OCI-LY7 (cell line): ENCODE measurements at regions not wholly inside any gene's neighbourhood (a gene's known extent, or its start where the extent isn't known, plus 50 kb on each side); places are given as distances from the start of the nearest gene placed in this dataset.

Experiments
- BruUV-seq: library from RNA; stranded (reverse); fragments of 400-500 nt; replicated peaks from 2 replicates; lab custom pipeline; 2021; lab: Mats Ljungman, UMichigan
- CTCF ChIA-PET: fragments of 300-600 bp; sonication (Branson Sonifier 250); formaldehyde crosslinking; loops from one replicate; lab custom pipeline; 2022; ENCODE audit warnings: antibody characterized with exemption; ENCODE audit not compliant: unreplicated experiment; lab: Charles Lee
- POLR2A ChIA-PET: fragments of 300-600 bp; sonication (Branson Sonifier 250); formaldehyde crosslinking; loops from one replicate; lab custom pipeline; 2022; ENCODE audit warnings: antibody characterized with exemption; lab: Charles Lee
- DNase-seq: peaks from one replicate; pipeline ENCODE4 v3.0.0-alpha.2; 2015; ENCODE audit warnings: low spot score
- H2AFZ ChIP-seq: fragments of 200-600 bp; sonication (generic), shearing (Covaris generic); 2 replicates; pipeline ENCODE4 v1.6.1; 2014; ENCODE audit warnings: mild to moderate bottlenecking, antibody characterized with exemption, low read length, moderate library complexity
- H3K27ac ChIP-seq: fragments of 200-600 bp; sonication (generic); 2 replicates; pipeline ENCODE4 v1.5.1; 2014; ENCODE audit warnings: mixed run types, low read depth, mild to moderate bottlenecking, moderate library complexity, low read length, inconsistent platforms; ENCODE audit not compliant: poor library complexity, severe bottlenecking
- H3K36me3 ChIP-seq: fragments of 200-600 bp; sonication (generic); 2 replicates; pipeline ENCODE4 v1.6.1; 2014; ENCODE audit warnings: mild to moderate bottlenecking, antibody characterized with exemption, low read length, moderate library complexity, mixed read lengths; ENCODE audit not compliant: insufficient read depth
- H3K4me1 ChIP-seq: fragments of 200-600 bp; sonication (generic); 2 replicates; pipeline ENCODE4 v1.5.1; 2014; ENCODE audit warnings: mild to moderate bottlenecking, low read length; ENCODE audit not compliant: insufficient read depth, poor library complexity, severe bottlenecking
- H3K4me2 ChIP-seq: fragments of 200-600 bp; sonication (generic); 2 replicates; pipeline ENCODE4 v1.6.1; 2014; ENCODE audit warnings: mild to moderate bottlenecking, low read length
- H3K4me3 ChIP-seq: fragments of 200-600 bp; sonication (generic); 2 replicates; pipeline ENCODE4 v1.5.1; 2014; ENCODE audit warnings: mild to moderate bottlenecking, low read depth, low read length; ENCODE audit not compliant: poor library complexity, severe bottlenecking
- H3K79me2 ChIP-seq: fragments of 200-600 bp; sonication (generic); 2 replicates; pipeline ENCODE4 v1.6.1; 2016; ENCODE audit warnings: low read depth, mild to moderate bottlenecking, low read length, moderate library complexity, mixed read lengths; ENCODE audit not compliant: insufficient read depth
- H3K9me2 ChIP-seq: fragments of 200-600 bp; sonication (generic); 2 replicates; pipeline ENCODE4 v1.6.1; 2016; ENCODE audit warnings: mild to moderate bottlenecking, low read length, mixed read lengths; ENCODE audit not compliant: insufficient read depth
- H3K9me3 ChIP-seq: fragments of 200-600 bp; sonication (generic); 2 replicates; pipeline ENCODE4 v1.6.1; 2014; ENCODE audit warnings: mild to moderate bottlenecking, mixed run types, low read length, mixed read lengths
- H4K20me1 ChIP-seq: fragments of 200-600 bp; sonication (generic); 2 replicates; pipeline ENCODE4 v1.6.1; 2014; ENCODE audit warnings: mild to moderate bottlenecking, antibody characterized with exemption, low read length, moderate library complexity, mixed read lengths; ENCODE audit not compliant: insufficient read depth
- CTCF ChIP-seq: fragments of 200-600 bp; sonication (generic); conservative IDR thresholded peaks from 2 replicates; pipeline ENCODE4 v1.5.1; 2014; ENCODE audit warnings: mild to moderate bottlenecking, antibody characterized with exemption, low read length, moderate library complexity, mixed read lengths
- EZH2phosphoT487 ChIP-seq: fragments of 200-600 bp; sonication (generic); IDR thresholded peaks from 2 replicates; pipeline ENCODE4 v1.6.1; 2018; ENCODE audit warnings: low read depth, borderline replicate concordance, mild to moderate bottlenecking, mixed run types, antibody characterized with exemption, low read length, moderate library complexity, mixed read lengths
- intact Hi-C: fragments of 100-400 bp; cut with micrococcal nuclease; formaldehyde crosslinking; loops from one replicate; pipeline ENCODE4 v1.10.0; 2022; ENCODE audit not compliant: unreplicated experiment

- peak overlapping the region; percentile 52; the same call in 1 of the 2 replicates for H2AFZ ChIP-seq
These were observed 63.4 kb upstream of the ZEB2 start for GRCh38 chr2:144583381-144583729.

GRCh38 chr2:144582651-144583380 lies 62.9 kb upstream of the ZEB2 start:
- intact Hi-C loops, result loop anchor here (10.0 kb wide), 2 partner anchors 248 to 338 kb away; a partner anchor contains a TSS
- POLR2A ChIA-PET, result interaction anchor here (0.5 to 2.7 kb wide), 14 partner anchors 8 to 760 kb away, joined by 3 to 13 read pairs (median 5); no protein-coding TSS in a partner anchor

More at GRCh38 chr2:144583381-144583729, 63.4 kb upstream of the ZEB2 start:
- ChIA-PET CTCF (interaction anchor here (0.9 kb wide), 1 partner anchor 12 kb away, joined by 4 read pairs; no protein-coding TSS in a partner anchor), POLR2A (interaction anchor here (0.6 to 2.7 kb wide), 11 partner anchors 11 to 760 kb away, joined by 3 to 13 read pairs (median 5); no protein-coding TSS in a partner anchor)
- H3K4me2 ChIP-seq, result peak overlapping the region; percentile 12; the same call in 1 of the 2 replicates
- H3K9me2 ChIP-seq, result no peaks in the 10 kb centered on the region; the same call in 1 of the 2 replicates
- no peaks in the 10 kb centered on the region for H4K20me1 ChIP-seq
- no peak for DNase-seq
- H3K27ac ChIP-seq, result no peak overlapping the region
- intact Hi-C loops, result loop anchor here (10.0 kb wide), 2 partner anchors 249 to 339 kb away; a partner anchor contains a TSS
- no peak overlapping the region for H3K4me3 ChIP-seq
- H3K79me2 ChIP-seq, result no peaks in the 10 kb centered on the region
- no peaks in the 10 kb centered on the region; the same call in 1 of the 2 replicates for H3K9me3 ChIP-seq
- H3K4me1 ChIP-seq, result peaks cover 42% of the 10 kb centered on the region
- no peak for TF ChIP-seq CTCF
- no peak for TF ChIP-seq EZH2phosphoT487
- no TSS peak for BruUV-seq
- no peaks in the 10 kb centered on the region for H3K36me3 ChIP-seq

More at GRCh38 chr2:144582651-144583380, 62.9 kb upstream of the ZEB2 start:
- no peak for DNase-seq
- Histone ChIP-seq H3K9me3 (no peaks in the 10 kb centered on the region; the same call in 1 of the 2 replicates), H3K4me3 (no peak overlapping the region), H4K20me1 (no peaks in the 10 kb centered on the region), H3K4me2 (peak overlapping the region; percentile 12; the same call in 1 of the 2 replicates), H3K4me1 (peaks cover 42% of the 10 kb centered on the region), H2AFZ (peak overlapping the region; percentile 52; the same call in 1 of the 2 replicates), H3K36me3 (no peaks in the 10 kb centered on the region), H3K79me2 (no peaks in the 10 kb centered on the region), H3K9me2 (no peaks in the 10 kb centered on the region; the same call in 1 of the 2 replicates), H3K27ac (no peak overlapping the region)
- no TSS peak for BruUV-seq
- TF ChIP-seq EZH2phosphoT487, result no peak
- no peak for TF ChIP-seq CTCF
- CTCF ChIA-PET, result interaction anchor here (0.9 kb wide), 1 partner anchor 13 kb away, joined by 4 read pairs; no protein-coding TSS in a partner anchor
